Esophagus squamous epithelium (tissue), 4 donors: ENCODE measurements at regions not wholly inside any gene's neighbourhood (a gene's known extent, or its start where the extent isn't known, plus 50 kb on each side); places are given as distances from the start of the nearest gene placed in this dataset.

Source experiments
- CTCF ChIP-seq, 6 experiments: fragments of 450-650 bp in 4 of 6; fragments of 200-600 bp in 2 of 6; sonication (generic) in 2 of 6; IDR thresholded peaks; one replicate each; pipeline ENCODE4 v1.5.1; 2016 to 2019; ENCODE audit warnings: antibody characterized with exemption in 6 of 6, mild to moderate bottlenecking in 4 of 6, moderate library complexity in 4 of 6
- POLR2A ChIP-seq, 4 donors: fragments of 450-650 bp; IDR thresholded peaks; one replicate each; pipeline ENCODE4 v1.6.1; 2017; ENCODE audit warnings: antibody characterized with exemption in 4 of 4, mild to moderate bottlenecking in 4 of 4, moderate library complexity in 3 of 4

- TF ChIP-seq CTCF (IDR thresholded peaks at IDR 0.05) = no peak
- no peak for TF ChIP-seq POLR2A (IDR thresholded peaks at IDR 0.05)
Measured at GRCh38 chr19:28429356-28429755, 783.6 kb downstream of the UQCRFS1 start.
